Fibroblast of skin of back (primary cell): ENCODE measurements at regions not wholly inside any gene's neighbourhood (a gene's known extent, or its start where the extent isn't known, plus 50 kb on each side); places are given as distances from the start of the nearest gene placed in this dataset.
"Not testable (repeated sequence)": the region's sequence is repeated elsewhere in the genome, so short reads cannot be mapped to it uniquely, and the experiment has no call there.

ENCODE experiments used
- DNase-seq: peaks from one replicate; pipeline ENCODE4 v3.0.0-alpha.2; 2013

DNA sequence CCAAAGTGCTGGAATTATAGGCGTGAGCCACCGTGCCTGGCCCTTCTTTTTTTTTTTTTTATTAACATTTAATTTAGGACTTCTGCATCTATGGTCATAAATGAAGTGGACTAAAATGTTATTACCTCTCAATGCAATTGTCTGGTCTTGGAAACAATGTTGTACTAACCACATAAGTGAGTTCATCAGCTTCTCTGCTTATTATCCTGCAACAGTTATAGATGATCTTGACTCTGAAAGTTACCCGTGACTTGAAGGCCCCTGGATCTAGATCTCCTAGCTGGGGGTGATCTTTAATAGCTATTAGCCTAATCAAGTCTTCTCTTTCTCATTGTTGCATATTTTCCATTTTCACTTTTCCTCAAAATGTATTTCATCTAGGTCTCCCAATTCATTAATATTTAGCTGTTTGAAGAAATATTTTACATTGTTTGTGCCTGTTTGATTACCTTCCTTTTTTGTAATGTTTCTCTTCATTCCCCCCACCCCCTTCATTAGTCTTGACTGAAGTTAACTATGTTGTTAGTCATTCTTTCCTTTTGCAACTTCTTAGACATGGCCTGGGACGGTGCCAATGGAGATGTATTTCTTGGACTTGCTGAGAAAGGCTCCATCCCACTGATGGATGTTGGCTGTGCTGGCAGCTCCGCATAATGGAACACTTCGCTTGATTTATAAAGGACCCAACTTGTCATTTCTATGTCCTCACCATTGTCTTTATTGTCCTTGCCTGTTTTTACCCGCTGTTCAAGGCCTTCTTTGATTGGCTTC is 141.6 kb upstream of the RIOK3 start:
- DNase-seq: peak; percentile 89

GRCh38 chr18:23313379-23313778 is 139.7 kb upstream of the RIOK3 start:
- DNase-seq: no peak

DNA sequence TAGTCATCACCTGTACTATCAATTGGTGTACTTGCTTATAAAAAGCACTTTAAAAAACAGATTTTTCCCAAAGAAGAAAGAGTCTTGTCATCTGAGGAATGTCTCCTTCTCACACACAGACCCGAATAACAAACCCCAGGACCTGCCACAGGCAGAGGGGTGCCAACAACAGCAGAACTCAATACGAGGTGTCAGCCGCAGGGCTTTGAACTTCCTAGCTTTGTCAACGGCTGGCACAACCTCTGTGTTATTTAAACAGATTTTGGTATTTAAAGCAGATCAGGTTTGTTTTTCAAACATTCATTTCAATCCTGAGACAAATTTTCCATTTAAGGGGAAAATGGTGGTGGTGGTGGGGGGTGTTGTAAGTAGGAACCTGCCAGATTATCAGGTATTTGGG is 138.4 kb upstream of the RIOK3 start:
- no peak for DNase-seq

DNA sequence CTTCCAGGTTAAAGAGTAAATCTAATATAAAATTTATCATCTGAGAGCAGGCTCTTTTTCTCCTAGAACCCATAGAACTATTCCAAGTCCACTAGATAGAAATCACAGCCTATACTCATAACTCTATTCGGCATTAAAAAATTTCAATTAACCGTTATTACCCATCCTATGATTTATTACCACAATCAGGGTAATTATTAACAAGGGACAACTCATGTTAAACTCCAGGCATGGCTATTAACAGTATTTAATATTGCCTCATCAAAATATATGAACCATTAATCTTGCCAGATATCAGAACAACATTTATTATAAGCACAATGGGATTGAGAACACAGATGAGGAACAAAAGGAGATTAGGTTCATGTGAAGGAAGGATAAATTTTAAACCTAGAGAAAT is 136.8 kb upstream of the RIOK3 start:
- DNase-seq: no peak

GRCh38 chr18:23316988-23317387 is 136.1 kb upstream of the RIOK3 start:
- no peak for DNase-seq

DNA sequence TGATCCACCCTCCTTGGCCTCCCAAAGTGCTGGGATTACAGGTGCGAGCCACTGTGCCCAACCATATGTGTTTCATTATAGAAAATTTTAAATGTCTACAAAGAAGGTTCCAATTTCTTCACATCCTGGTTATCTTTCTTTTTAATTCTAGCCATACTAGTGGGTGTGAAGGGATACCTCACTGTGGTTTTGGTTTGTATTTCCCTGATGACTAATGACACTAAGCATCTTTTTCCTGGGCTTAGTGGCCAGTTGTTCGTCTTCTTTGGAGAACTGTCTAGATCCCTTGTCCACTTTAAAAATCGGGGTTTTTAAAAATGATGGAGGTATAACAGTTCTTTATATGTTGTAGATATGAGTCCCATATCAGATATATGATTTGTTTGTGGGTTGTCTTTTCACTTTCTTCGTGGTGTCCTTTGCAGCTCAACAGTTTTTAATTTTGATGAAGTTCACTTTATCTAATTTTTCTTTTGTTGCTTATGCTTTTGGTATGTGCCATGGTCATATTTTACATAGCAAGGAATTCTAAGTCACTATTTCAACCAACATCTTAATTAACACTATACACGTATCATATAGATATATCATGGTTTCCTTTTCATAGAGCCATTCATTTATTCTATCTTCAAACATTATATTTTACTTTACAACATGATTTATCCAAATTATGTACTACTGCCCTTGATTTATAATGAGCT is 135.0 kb upstream of the RIOK3 start:
- peak; percentile 87 for DNase-seq

GRCh38 chr18:23320709-23321236 is 132.3 kb upstream of the RIOK3 start:
- no peak for DNase-seq

GRCh38 chr18:23321996-23322395 is 131.1 kb upstream of the RIOK3 start:
- DNase-seq: peak; percentile 54

GRCh38 chr18:23324056-23324811 is 128.9 kb upstream of the RIOK3 start:
- DNase-seq: no peak

GRCh38 chr18:23324861-23325260 is 128.2 kb upstream of the RIOK3 start:
- DNase-seq: no peak

- not testable (repeated sequence) for DNase-seq
Measured at GRCh38 chr18:23329671-23330070, 123.4 kb upstream of the RIOK3 start.

DNA sequence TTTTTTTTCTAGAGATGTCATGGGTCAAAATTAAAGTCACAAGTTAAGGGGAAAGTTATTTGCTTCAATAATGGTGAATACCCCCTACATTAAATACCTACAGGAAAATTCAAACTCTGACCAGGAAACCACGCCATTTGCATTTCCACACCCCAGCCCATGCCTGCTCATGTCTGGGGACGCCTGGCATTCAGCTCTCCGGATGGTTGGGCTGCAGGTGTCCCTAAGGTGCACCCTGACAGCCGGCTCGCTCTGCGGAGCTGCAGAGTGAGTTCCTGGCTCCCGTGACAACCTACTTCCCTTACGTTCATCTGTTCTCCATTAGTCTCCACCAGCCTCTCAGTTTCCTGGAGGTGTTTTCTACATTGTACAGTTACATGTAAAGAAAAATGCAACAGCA is 122.7 kb upstream of the RIOK3 start:
- no peak for DNase-seq

GRCh38 chr18:23331091-23331920 is 121.8 kb upstream of the RIOK3 start:
- no peak for DNase-seq

- no peak for DNase-seq
Measured at GRCh38 chr18:23332356-23332755, 120.7 kb upstream of the RIOK3 start.

- DNase-seq: no peak
Measured at GRCh38 chr18:23333827-23334226, 119.3 kb upstream of the RIOK3 start.

- no peak for DNase-seq
Measured at GRCh38 chr18:23334569-23334968, 118.5 kb upstream of the RIOK3 start.

- no peak for DNase-seq
Measured at GRCh38 chr18:23336101-23336500, 117.0 kb upstream of the RIOK3 start.

DNA sequence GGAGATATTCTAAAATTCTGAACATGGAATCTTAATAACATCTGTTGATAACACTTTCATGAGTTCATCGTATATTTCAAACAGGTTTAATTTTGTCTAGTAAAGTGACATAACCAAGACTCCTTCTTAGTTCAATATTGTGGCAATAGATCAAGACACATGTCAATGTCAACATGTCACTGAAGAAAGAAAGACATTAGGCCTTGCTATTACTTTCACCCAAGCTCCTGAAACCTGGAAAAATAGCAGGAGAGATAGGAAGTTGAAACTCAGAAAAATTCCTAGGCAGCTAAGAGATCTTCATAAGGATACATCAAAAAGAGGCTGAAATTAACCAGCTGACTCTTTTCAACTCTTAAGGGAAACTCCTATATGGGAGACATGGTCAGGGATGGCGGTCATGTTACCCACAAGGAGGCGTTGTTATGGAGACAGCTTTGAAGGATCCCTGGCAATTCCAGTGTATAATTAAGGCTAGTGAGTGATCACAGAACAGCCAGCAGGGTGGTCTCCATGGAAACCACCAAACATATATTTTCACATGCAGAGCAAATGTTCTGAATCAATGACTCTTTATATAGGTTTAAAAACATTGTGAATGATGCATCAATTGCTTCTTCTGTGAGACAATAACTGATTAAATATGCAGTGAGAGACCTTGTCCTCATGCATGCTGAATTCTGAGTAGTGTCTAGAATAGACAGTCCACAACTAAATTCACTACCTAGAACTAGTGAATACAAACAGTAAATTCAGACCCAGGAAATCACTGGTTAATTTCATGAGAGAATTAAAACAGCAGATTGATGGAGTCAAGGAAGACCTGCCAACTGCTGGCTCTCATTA is 115.3 kb upstream of the RIOK3 start:
- DNase-seq: peak; percentile 68

GRCh38 chr18:23340661-23341060 is 112.4 kb upstream of the RIOK3 start:
- DNase-seq: peak; percentile 18

DNA sequence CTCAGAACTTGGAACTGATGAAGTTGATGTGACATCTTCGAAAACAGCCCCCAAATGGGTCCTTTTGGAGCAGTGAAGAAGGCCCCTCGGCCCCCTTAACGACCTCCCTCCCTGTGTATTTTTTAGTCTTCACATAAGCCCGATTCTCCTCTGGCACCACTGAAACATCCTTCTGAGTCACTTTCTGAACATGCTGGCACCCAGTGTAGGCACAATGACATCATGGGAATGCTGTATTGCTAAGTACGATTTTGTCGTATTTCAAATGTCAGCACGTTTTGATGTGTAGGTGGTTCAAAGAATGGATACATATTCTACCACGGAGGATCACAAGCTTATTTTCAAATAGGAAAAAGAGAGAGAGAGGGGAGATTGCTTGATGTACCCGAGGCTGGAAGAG is 111.7 kb upstream of the RIOK3 start:
- DNase-seq: peak; percentile 30

GRCh38 chr18:23341983-23342382 is 111.1 kb upstream of the RIOK3 start:
- no peak for DNase-seq
